ENCODE measurements at regions not wholly inside any gene's neighbourhood (a gene's known extent, or its start where the extent isn't known, plus 50 kb on each side); places are given as distances from the start of the nearest gene placed in this dataset.

DNA sequence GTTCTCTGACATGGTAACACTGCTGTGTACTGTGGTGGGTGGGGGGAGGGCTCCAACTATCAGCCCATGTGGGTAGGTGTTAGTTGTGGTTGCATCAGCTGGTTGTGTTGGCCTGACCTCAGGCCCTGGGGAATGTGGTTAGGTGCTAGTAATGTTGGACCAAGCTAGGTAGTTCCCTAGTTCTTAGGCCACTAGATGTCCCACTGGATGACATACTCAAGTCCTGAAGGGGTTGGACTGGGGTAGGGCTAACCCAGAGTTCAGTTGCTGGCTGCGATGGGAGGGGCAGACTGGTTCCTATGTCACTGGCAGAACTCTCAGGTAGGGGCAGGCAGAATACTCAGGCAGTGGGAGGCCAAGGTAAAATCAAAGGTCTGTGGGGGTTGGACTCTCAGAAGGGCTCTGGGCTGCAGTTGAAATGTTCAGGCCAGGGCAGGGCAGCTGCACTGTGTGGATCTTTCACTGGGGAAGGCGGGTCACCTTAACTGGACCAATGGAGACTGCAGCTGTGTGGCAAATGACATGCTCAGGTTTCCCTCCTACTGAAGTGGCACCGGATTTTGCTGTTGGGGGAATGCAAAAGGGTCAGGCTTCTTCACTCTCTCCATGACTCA lies 870.7 kb downstream of the LRRIQ3 start:
- no peaks in the 10 kb centered on the region for H3K36me3 ChIP-seq (replicated peaks in 1 of 2; ENCODE audit: control insufficient read depth in 1 of 2, insufficient read depth in 2 of 2, low read length in 2 of 2)
- H3K27ac ChIP-seq (ENCODE audit: low read depth in 1 of 2, low read length in 2 of 2): no peak overlapping the region
- Mint-ChIP-seq H3K36me3 (no peaks in the 10 kb centered on the region), H3K9me3 (peaks cover 7 to 21% (median 14%) of the 10 kb centered on the region in 7 donors), H3K27me3 (ENCODE audit: low read depth in 3 of 3) (no peaks in the 10 kb centered on the region), H3K4me3 (no peak overlapping the region), H3K4me1 (no peaks in the 10 kb centered on the region), H3K27ac (no peak overlapping the region)
- H3K79me2 ChIP-seq (ENCODE audit: insufficient read depth, low read length): no peaks in the 10 kb centered on the region
- H3K9ac ChIP-seq (ENCODE audit: insufficient read depth, low read length, poor library complexity, severe bottlenecking): no peak overlapping the region
- DNase-seq: no peak
- H2AFZ ChIP-seq (ENCODE audit: insufficient read depth, low read depth, low read length, poor library complexity, severe bottlenecking): no peak overlapping the region
- H3K4me1 ChIP-seq (ENCODE audit: control insufficient read depth in 1 of 2, insufficient read depth in 2 of 2, low read length in 2 of 2): no peaks in the 10 kb centered on the region
- WGBS (ENCODE audit: insufficient coverage): 64% methylated on average over 2 of the region's 3 CpGs
- intact Hi-C loops (cut with micrococcal nuclease): no loop called here
- peaks cover 25 to 27% of the 10 kb centered on the region in 2 donors for H3K9me3 ChIP-seq (replicated peaks in 1 of 2; ENCODE audit: control insufficient read depth in 1 of 2, insufficient read depth in 1 of 2, low read length in 2 of 2)
- H3K4me2 ChIP-seq (replicated peaks; ENCODE audit: extremely low read depth, low read length, poor library complexity, severe bottlenecking): no peak overlapping the region
- TF ChIP-seq CTCF (IDR thresholded peaks at IDR 0.05): no peak
- no peaks in the 10 kb centered on the region for H3K27me3 ChIP-seq (ENCODE audit: control insufficient read depth in 2 of 2, insufficient read depth in 2 of 2, low read length in 2 of 2)
- H3K4me3 ChIP-seq (replicated peaks in 1 of 3; ENCODE audit: low read depth in 2 of 3, low read length in 3 of 3): no peak overlapping the region
- H4K20me1 ChIP-seq (ENCODE audit: insufficient read depth, low read length): no peaks in the 10 kb centered on the region

DNA sequence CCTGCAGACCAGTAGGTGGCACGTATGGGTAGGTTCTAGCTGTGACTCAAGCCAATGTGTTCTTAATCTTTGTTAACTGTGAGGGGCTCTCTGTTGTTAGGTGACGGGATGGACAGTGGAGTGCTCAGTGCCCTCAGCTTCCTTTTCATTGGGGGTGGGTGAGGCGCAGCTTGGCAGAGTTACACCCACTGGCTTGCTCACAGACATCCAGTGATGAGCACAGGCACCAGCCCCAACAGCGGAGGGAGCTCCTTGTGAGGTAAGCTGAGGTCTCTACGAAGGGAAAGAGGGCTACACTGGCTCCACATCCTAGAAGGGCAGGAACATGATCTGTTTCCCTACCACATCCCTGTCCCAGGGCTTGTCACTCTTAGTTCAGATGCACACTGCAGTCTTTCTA lies 871.3 kb downstream of the LRRIQ3 start:
- no peak overlapping the region for H3K4me2 ChIP-seq (replicated peaks; ENCODE audit: extremely low read depth, low read length, poor library complexity, severe bottlenecking)
- peaks cover 7 to 21% (median 14%) of the 10 kb centered on the region in 7 donors for H3K9me3 Mint-ChIP-seq
- no peak overlapping the region for H3K27ac ChIP-seq (ENCODE audit: low read depth in 1 of 2, low read length in 2 of 2)
- H3K36me3 Mint-ChIP-seq: no peaks in the 10 kb centered on the region
- DNase-seq: no peak
- H3K9me3 ChIP-seq (replicated peaks in 1 of 2; ENCODE audit: control insufficient read depth in 1 of 2, insufficient read depth in 1 of 2, low read length in 2 of 2): peaks cover 25 to 27% of the 10 kb centered on the region in 2 donors
- no peak overlapping the region for H3K9ac ChIP-seq (ENCODE audit: insufficient read depth, low read length, poor library complexity, severe bottlenecking)
- 81% methylated on average over 5 of the region's 5 CpGs for WGBS (ENCODE audit: insufficient coverage)
- H3K4me1 Mint-ChIP-seq: no peaks in the 10 kb centered on the region
- no peak for TF ChIP-seq CTCF (IDR thresholded peaks at IDR 0.05)
- no peaks in the 10 kb centered on the region for H4K20me1 ChIP-seq (ENCODE audit: insufficient read depth, low read length)
- H3K27me3 ChIP-seq (ENCODE audit: control insufficient read depth in 2 of 2, insufficient read depth in 2 of 2, low read length in 2 of 2): no peaks in the 10 kb centered on the region
- no peak overlapping the region for H3K27ac Mint-ChIP-seq
- no peaks in the 10 kb centered on the region for H3K79me2 ChIP-seq (ENCODE audit: insufficient read depth, low read length)
- intact Hi-C loops (cut with micrococcal nuclease): no loop called here
- no peak overlapping the region for H2AFZ ChIP-seq (ENCODE audit: insufficient read depth, low read depth, low read length, poor library complexity, severe bottlenecking)
- no peaks in the 10 kb centered on the region for H3K36me3 ChIP-seq (replicated peaks in 1 of 2; ENCODE audit: control insufficient read depth in 1 of 2, insufficient read depth in 2 of 2, low read length in 2 of 2)
- no peaks in the 10 kb centered on the region for H3K27me3 Mint-ChIP-seq (ENCODE audit: low read depth in 3 of 3)
- no peak overlapping the region for H3K4me3 ChIP-seq (replicated peaks in 1 of 3; ENCODE audit: low read depth in 2 of 3, low read length in 3 of 3)
- no peaks in the 10 kb centered on the region for H3K4me1 ChIP-seq (ENCODE audit: control insufficient read depth in 1 of 2, insufficient read depth in 2 of 2, low read length in 2 of 2)
- H3K4me3 Mint-ChIP-seq: no peak overlapping the region
